WTC11 (cell line): ENCODE measurements at regions not wholly inside any gene's neighbourhood (a gene's known extent, or its start where the extent isn't known, plus 50 kb on each side); places are given as distances from the start of the nearest gene placed in this dataset.

ENCODE experiments used
- ATAC-seq: fragments of 200-7000 bp; cut with Tn5 transposase; 2 replicates; pipeline ENCODE4 v1.10.0; 2021; ENCODE audit warnings: mild to moderate bottlenecking, moderate library complexity
- CTCF ChIA-PET: fragments of 300-600 bp; sonication (Branson Sonifier 250); formaldehyde crosslinking; loops from one replicate; lab custom pipeline; 2021; ENCODE audit warnings: antibody characterized with exemption; lab: Charles Lee
- POLR2A ChIA-PET: fragments of 350-600 bp; sonication (Branson Sonifier 250); formaldehyde crosslinking; loops from one replicate; lab custom pipeline; 2021; ENCODE audit warnings: antibody characterized with exemption; lab: Charles Lee
- DNase-seq: peaks from one replicate; pipeline ENCODE4 v3.0.0; 2021; ENCODE audit warnings: low spot score
- H3K27ac Mint-ChIP-seq: 2 replicates; pipeline ENCODE4 v1.8.0; 2021; ENCODE audit warnings: mixed read lengths
- H3K27me3 Mint-ChIP-seq: 2 replicates; pipeline ENCODE4 v1.8.0; 2021; ENCODE audit warnings: low read depth, mild to moderate bottlenecking, moderate library complexity, mixed read lengths
- H3K36me3 Mint-ChIP-seq: 2 replicates; pipeline ENCODE4 v1.8.0; 2021; ENCODE audit warnings: mixed read lengths
- H3K4me1 Mint-ChIP-seq: 2 replicates; pipeline ENCODE4 v1.8.0; 2022; ENCODE audit warnings: mixed read lengths
- H3K4me3 Mint-ChIP-seq: 2 replicates; pipeline ENCODE4 v1.8.0; 2021; ENCODE audit warnings: mild to moderate bottlenecking, moderate library complexity, mixed read lengths
- H3K9me3 Mint-ChIP-seq: 2 replicates; pipeline ENCODE4 v1.8.0; 2021; ENCODE audit warnings: mixed read lengths
- CREB1 ChIP-seq: sonication (generic); formaldehyde crosslinking; IDR thresholded peaks from 2 replicates; pipeline ENCODE4 v1.8.0; 2023; ENCODE audit warnings: mild to moderate bottlenecking, missing genetic modification reagents
- CREM ChIP-seq: sonication (generic); formaldehyde crosslinking; IDR thresholded peaks from 2 replicates; pipeline ENCODE4 v1.8.1; 2022; ENCODE audit warnings: mild to moderate bottlenecking, missing genetic modification reagents, moderate library complexity
- CTCF ChIP-seq: fragments of 200-600 bp; IDR thresholded peaks from 2 replicates; pipeline ENCODE4 v1.8.0; 2022; ENCODE audit warnings: antibody characterized with exemption
- E2F1 ChIP-seq: sonication (generic); formaldehyde crosslinking; IDR thresholded peaks from 2 replicates; pipeline ENCODE4 v1.8.0; 2022; ENCODE audit warnings: mild to moderate bottlenecking, missing genetic modification reagents
- ELF4 ChIP-seq: sonication (generic); formaldehyde crosslinking; IDR thresholded peaks from 2 replicates; pipeline ENCODE4 v1.8.1; 2022; ENCODE audit warnings: low read depth, mild to moderate bottlenecking, moderate library complexity, missing genetic modification reagents
- FOXJ3 ChIP-seq: sonication (generic); formaldehyde crosslinking; IDR thresholded peaks from 2 replicates; pipeline ENCODE4 v1.9.0; 2021; ENCODE audit warnings: missing genetic modification reagents, mild to moderate bottlenecking, borderline replicate concordance
- FOXK1 ChIP-seq: sonication (generic); formaldehyde crosslinking; IDR thresholded peaks from 2 replicates; pipeline ENCODE4 v1.8.0; 2022; ENCODE audit warnings: mild to moderate bottlenecking, moderate library complexity, missing genetic modification reagents
- FOXP1 ChIP-seq: sonication (generic); formaldehyde crosslinking; IDR thresholded peaks from 2 replicates; pipeline ENCODE4 v1.8.0; 2022; ENCODE audit warnings: missing genetic modification reagents, mild to moderate bottlenecking, moderate library complexity, borderline replicate concordance
- GTF2I ChIP-seq: fragments of 250-450 bp; sonication (Bioruptor Pico); conservative IDR thresholded peaks from 2 replicates; pipeline ENCODE4 v1.4.0; 2021; ENCODE audit warnings: mild to moderate bottlenecking
- HMGA2 ChIP-seq: fragments of 250-450 bp; sonication (Bioruptor Pico); IDR thresholded peaks from 2 replicates; pipeline ENCODE4 v1.4.0; 2021; ENCODE audit warnings: mild to moderate bottlenecking, moderate library complexity
- IRF1 ChIP-seq: sonication (generic); formaldehyde crosslinking; IDR thresholded peaks from 2 replicates; pipeline ENCODE4 v1.8.0; 2023; ENCODE audit warnings: missing genetic modification reagents
- MYBL2 ChIP-seq: sonication (generic); formaldehyde crosslinking; IDR thresholded peaks from 2 replicates; pipeline ENCODE4 v1.8.1; 2023; ENCODE audit warnings: mild to moderate bottlenecking, moderate library complexity, missing genetic modification reagents
- NR1H2 ChIP-seq: sonication (generic); formaldehyde crosslinking; IDR thresholded peaks from 2 replicates; pipeline ENCODE4 v1.9.0; 2021; ENCODE audit warnings: mild to moderate bottlenecking, moderate library complexity, missing genetic modification reagents
- RORB ChIP-seq: fragments of 250-450 bp; sonication (Bioruptor Pico); IDR thresholded peaks from 2 replicates; pipeline ENCODE4 v1.9.0; 2021; ENCODE audit warnings: mild to moderate bottlenecking
- SOX15 ChIP-seq: fragments of 250-450 bp; sonication (Bioruptor Pico); IDR thresholded peaks from 2 replicates; pipeline ENCODE4 v1.9.0; 2021; ENCODE audit warnings: mild to moderate bottlenecking
- TCF7 ChIP-seq: sonication (generic); formaldehyde crosslinking; IDR thresholded peaks from 2 replicates; pipeline ENCODE4 v1.8.0; 2022; ENCODE audit warnings: mild to moderate bottlenecking, low read depth, missing genetic modification reagents, moderate library complexity
- TEAD1 ChIP-seq: sonication (generic); formaldehyde crosslinking; IDR thresholded peaks from 2 replicates; pipeline ENCODE4 v1.8.0; 2022; ENCODE audit warnings: mild to moderate bottlenecking, missing genetic modification reagents
- USF1 ChIP-seq: sonication (generic); formaldehyde crosslinking; IDR thresholded peaks from 2 replicates; pipeline ENCODE4 v1.8.0; 2022; ENCODE audit warnings: mild to moderate bottlenecking, missing genetic modification reagents
- ZNF317 ChIP-seq: sonication (generic); formaldehyde crosslinking; IDR thresholded peaks from 2 replicates; pipeline ENCODE4 v1.8.1; 2023; ENCODE audit warnings: low read depth, mild to moderate bottlenecking, moderate library complexity, missing genetic modification reagents, borderline replicate concordance
- ZNF423 ChIP-seq: fragments of 250-450 bp; sonication (Bioruptor Pico); IDR thresholded peaks from 2 replicates; pipeline ENCODE4 v2.1.2; 2022; ENCODE audit warnings: mild to moderate bottlenecking, moderate library complexity
- ZSCAN18 ChIP-seq: fragments of 250-450 bp; sonication (Bioruptor Pico); IDR thresholded peaks from 2 replicates; pipeline ENCODE4 v2.1.2; 2022; ENCODE audit warnings: mild to moderate bottlenecking, moderate library complexity

GRCh38 chr22:49193901-49194465, 633.7 kb downstream of the BRD1 start:
- Mint-ChIP-seq H3K27ac (no peak overlapping the region), H3K27me3 (no peaks in the 10 kb centered on the region), H3K4me1 (peaks cover 19% of the 10 kb centered on the region), H3K36me3 (no peaks in the 10 kb centered on the region), H3K9me3 (no peaks in the 10 kb centered on the region; the same call in 1 of the 2 replicates), H3K4me3 (no peak overlapping the region)
- ATAC-seq = no peak
- POLR2A ChIA-PET = no interaction called here
- CTCF ChIA-PET = interaction anchor here (1.4 kb wide), 1 partner anchor 111 kb away, joined by 3 read pairs; no protein-coding TSS in a partner anchor
- DNase-seq = no peak
- TF ChIP-seq E2F1 (CRISPR knock-in tag) (no peak), FOXK1 (CRISPR knock-in tag) (no peak), RORB (CRISPR knock-in tag) (no peak), FOXJ3 (CRISPR knock-in tag) (no peak), ELF4 (CRISPR knock-in tag) (no peak), IRF1 (CRISPR knock-in tag) (no peak), GTF2I (CRISPR knock-in tag) (no peak), NR1H2 (CRISPR knock-in tag) (no peak), ZNF317 (CRISPR knock-in tag) (no peak), ZSCAN18 (CRISPR knock-in tag) (no peak), HMGA2 (no peak)

- Mint-ChIP-seq H3K27me3 (no peaks in the 10 kb centered on the region), H3K4me3 (no peak overlapping the region), H3K36me3 (no peaks in the 10 kb centered on the region), H3K27ac (no peak overlapping the region), H3K9me3 (peaks cover 5% of the 10 kb centered on the region; the same call in 1 of the 2 replicates), H3K4me1 (peaks cover 17% of the 10 kb centered on the region)
- no peak for TF ChIP-seq CREB1 (CRISPR knock-in tag)
- no peak for TF ChIP-seq ZNF423 (CRISPR knock-in tag)
- no peak for TF ChIP-seq FOXP1
- TF ChIP-seq CREM (CRISPR knock-in tag) = no peak
- TF ChIP-seq FOXJ3 (CRISPR knock-in tag) = no peak
- TF ChIP-seq MYBL2 (CRISPR knock-in tag) = no peak
- POLR2A ChIA-PET = no interaction called here
- CTCF ChIA-PET = interaction anchor here (1.4 kb wide), 1 partner anchor 112 kb away, joined by 3 read pairs; no protein-coding TSS in a partner anchor
- no peak for DNase-seq
- ATAC-seq = no peak
Observed at GRCh38 chr22:49193348-49193747, 634.3 kb downstream of the BRD1 start.

GRCh38 chr22:49192857-49193250, 634.8 kb downstream of the BRD1 start:
- H3K36me3 Mint-ChIP-seq = no peaks in the 10 kb centered on the region
- H3K27ac Mint-ChIP-seq = no peak overlapping the region
- H3K27me3 Mint-ChIP-seq = no peaks in the 10 kb centered on the region
- POLR2A ChIA-PET = no interaction called here
- no peak overlapping the region for H3K4me3 Mint-ChIP-seq
- peaks cover 12% of the 10 kb centered on the region for H3K4me1 Mint-ChIP-seq
- DNase-seq (no peak), ATAC-seq (no peak)
- CTCF ChIA-PET = interaction anchor here (1.4 kb wide), 1 partner anchor 112 kb away, joined by 3 read pairs; no protein-coding TSS in a partner anchor
- TF ChIP-seq TCF7 (CRISPR knock-in tag) = no peak
- no peak for TF ChIP-seq USF1 (CRISPR knock-in tag)
- TF ChIP-seq TEAD1 (CRISPR knock-in tag) = no peak
- no peak for TF ChIP-seq CREM (CRISPR knock-in tag)
- TF ChIP-seq CTCF = no peak
- no peak for TF ChIP-seq SOX15 (CRISPR knock-in tag)
- H3K9me3 Mint-ChIP-seq = peaks cover 8% of the 10 kb centered on the region; the same call in 1 of the 2 replicates
